NCI-H1417 treated with DMSO at 0.1 percent for 48 hours (cell line): ENCODE measurements at regions not wholly inside any gene's neighbourhood (a gene's known extent, or its start where the extent isn't known, plus 50 kb on each side); places are given as distances from the start of the nearest gene placed in this dataset.
"Not testable (repeated sequence)": the region's sequence is repeated elsewhere in the genome, so short reads cannot be mapped to it uniquely, and the experiment has no call there.

Experiments
- DNase-seq: peaks from one replicate; lab custom pipeline; 2025; lab: John Stamatoyannopoulos, UW

GRCh38 chr13:86858216-86858615 is 813.0 kb upstream of the SLITRK5 start:
- DNase-seq: no peak

- no peak for DNase-seq
Observed at GRCh38 chr13:86862137-86862536, 809.0 kb upstream of the SLITRK5 start.

GRCh38 chr13:86864376-86864775 is 806.8 kb upstream of the SLITRK5 start:
- DNase-seq: no peak

- DNase-seq: no peak
Observed at GRCh38 chr13:86870444-86870843, 800.7 kb upstream of the SLITRK5 start.

- DNase-seq: no peak
Observed at GRCh38 chr13:86877441-86877840, 793.7 kb upstream of the SLITRK5 start.

- DNase-seq: no peak
Observed at GRCh38 chr13:86878781-86879180, 792.4 kb upstream of the SLITRK5 start.

GRCh38 chr13:86881390-86881789 is 789.8 kb upstream of the SLITRK5 start:
- DNase-seq: no peak

- DNase-seq: no peak
Observed at GRCh38 chr13:86882107-86882506, 789.1 kb upstream of the SLITRK5 start.

- no peak for DNase-seq
Observed at GRCh38 chr13:86882835-86883234, 788.3 kb upstream of the SLITRK5 start.

- DNase-seq: no peak
Observed at GRCh38 chr13:86892330-86892729, 778.8 kb upstream of the SLITRK5 start.

GRCh38 chr13:86900906-86901305 is 770.3 kb upstream of the SLITRK5 start:
- DNase-seq: no peak

GRCh38 chr13:86906127-86906874 is 764.9 kb upstream of the SLITRK5 start:
- no peak for DNase-seq

- DNase-seq: no peak
Observed at GRCh38 chr13:86907156-86907555, 764.0 kb upstream of the SLITRK5 start.

GRCh38 chr13:86909318-86909717 is 761.9 kb upstream of the SLITRK5 start:
- no peak for DNase-seq

- DNase-seq: no peak
Observed at GRCh38 chr13:86914757-86915156, 756.4 kb upstream of the SLITRK5 start.

GRCh38 chr13:86917438-86917837 is 753.7 kb upstream of the SLITRK5 start:
- not testable (repeated sequence) for DNase-seq

- no peak for DNase-seq
Observed at GRCh38 chr13:86918682-86919081, 752.5 kb upstream of the SLITRK5 start.

- no peak for DNase-seq
Observed at GRCh38 chr13:86920961-86921360, 750.2 kb upstream of the SLITRK5 start.

GRCh38 chr13:86922936-86923335 is 748.2 kb upstream of the SLITRK5 start:
- no peak for DNase-seq

- not testable (repeated sequence) for DNase-seq
Observed at GRCh38 chr13:86926916-86927315, 744.3 kb upstream of the SLITRK5 start.

- DNase-seq: no peak
Observed at GRCh38 chr13:86932776-86933334, 738.3 kb upstream of the SLITRK5 start.

- DNase-seq: no peak
Observed at GRCh38 chr13:86933676-86934075, 737.5 kb upstream of the SLITRK5 start.

- no peak for DNase-seq
Observed at GRCh38 chr13:86937316-86937715, 733.9 kb upstream of the SLITRK5 start.

- DNase-seq: no peak
Observed at GRCh38 chr13:86945584-86945983, 725.6 kb upstream of the SLITRK5 start.
